ENCODE measurements at regions not wholly inside any gene's neighbourhood (a gene's known extent, or its start where the extent isn't known, plus 50 kb on each side); places are given as distances from the start of the nearest gene placed in this dataset.

DNA sequence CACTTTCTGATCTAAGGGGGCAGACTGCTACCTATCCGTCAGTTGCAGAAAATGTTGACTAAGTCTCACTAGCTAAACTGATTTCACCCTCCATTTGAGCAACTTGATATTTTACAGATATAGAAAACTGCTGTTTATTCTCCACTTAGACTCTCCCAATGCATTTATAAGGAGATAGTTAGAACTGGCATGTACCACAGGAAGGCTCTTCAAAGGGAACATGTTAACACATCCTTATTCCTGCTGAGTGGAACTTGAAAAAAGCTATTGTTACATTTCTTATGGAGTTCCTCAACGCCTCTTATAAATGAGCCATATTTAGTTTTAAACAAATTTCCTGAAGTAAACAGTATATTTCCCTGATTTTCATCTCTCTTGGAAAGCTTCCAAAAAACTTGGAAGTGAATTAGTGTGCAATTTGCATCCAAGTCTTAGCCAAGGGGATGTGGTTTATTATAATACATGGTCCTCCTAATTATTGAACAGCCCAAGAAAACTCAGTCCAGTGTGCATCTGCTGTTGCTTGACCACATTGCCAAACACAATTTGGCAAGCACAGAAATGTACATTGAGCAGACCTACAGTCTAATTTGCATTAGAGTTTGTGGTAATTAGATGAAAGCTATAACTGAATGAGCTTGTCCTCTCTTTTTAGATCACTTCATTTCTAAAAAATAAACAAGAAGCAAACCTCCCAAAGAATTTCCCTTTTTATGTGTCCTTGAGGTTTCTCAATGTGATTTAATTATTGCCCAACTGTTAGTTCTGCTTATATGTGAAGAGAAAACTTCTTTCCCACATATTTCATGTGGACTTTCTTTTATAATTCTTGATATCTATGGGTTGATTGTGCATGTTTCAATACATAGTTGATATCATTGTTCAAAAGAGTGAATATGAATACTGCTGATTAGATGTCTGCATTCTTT is 72.6 kb upstream of the DPH6 start:
- Histone ChIP-seq H3K36me3 (ENCODE audit: control insufficient read depth, insufficient read depth, low read length) (no peaks in the 10 kb centered on the region), H3K4me1 (ENCODE audit: control insufficient read depth, insufficient read depth, low read length, poor library complexity, severe bottlenecking) (no peaks in the 10 kb centered on the region), H3K27ac (ENCODE audit: insufficient read depth, low read length, poor library complexity, severe bottlenecking) (no peak overlapping the region), H3K4me3 (ENCODE audit: low read depth, low read length) (no peak overlapping the region), H3K27me3 (ENCODE audit: control insufficient read depth, insufficient read depth, low read length) (peaks cover 1% of the 10 kb centered on the region), H3K9me3 (ENCODE audit: control insufficient read depth in 2 of 2, low read length in 2 of 2) (peaks cover 0 to 1% of the 10 kb centered on the region in 2 experiments)
- Mint-ChIP-seq H3K4me1 (no peaks in the 10 kb centered on the region), H3K27ac (no peak overlapping the region), H3K36me3 (no peaks in the 10 kb centered on the region), H3K27me3 (peaks cover 3% of the 10 kb centered on the region), H3K9me3 (peaks cover 0 to 4% (median 0%) of the 10 kb centered on the region in 7 donors), H3K4me3 (no peak overlapping the region)
- DNase-seq (no peak), ATAC-seq (ENCODE audit: low read depth in 2 of 2) (no peak)

DNA sequence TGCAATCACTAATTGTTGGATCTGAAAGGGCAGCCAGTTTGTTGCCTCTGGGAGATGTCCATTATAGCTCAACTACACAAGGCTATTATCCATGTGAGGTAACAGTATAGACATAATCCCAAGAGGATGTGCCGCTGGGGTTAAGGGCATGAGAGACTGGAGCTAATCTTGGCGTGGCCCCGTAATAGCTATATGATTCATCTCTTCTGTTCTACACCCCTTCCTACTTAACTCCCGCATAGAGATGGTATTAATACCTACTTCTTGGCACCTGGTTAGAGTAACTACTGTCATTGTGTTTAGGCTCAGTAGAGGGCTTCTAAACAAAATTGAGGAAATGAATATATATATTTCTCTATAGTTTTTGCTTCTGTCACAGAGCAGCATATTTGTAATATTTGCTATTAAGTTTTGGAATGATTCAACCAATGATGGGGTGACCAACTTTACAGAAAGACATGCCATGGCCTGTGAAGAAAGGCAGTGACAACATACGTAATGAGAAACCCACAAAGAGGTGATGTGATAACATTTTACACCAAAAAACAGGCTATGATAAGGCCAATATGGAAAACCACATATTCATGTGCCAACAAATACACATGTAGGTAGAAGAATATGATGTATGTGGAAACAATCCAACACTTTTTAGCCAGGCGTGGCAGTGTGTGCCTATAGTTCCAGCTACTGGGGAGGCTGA is 76.8 kb upstream of the DPH6 start:
- H3K4me3 Mint-ChIP-seq = no peak overlapping the region
- no peak for DNase-seq
- no peaks in the 10 kb centered on the region for H3K4me1 ChIP-seq (ENCODE audit: control insufficient read depth, insufficient read depth, low read length, poor library complexity, severe bottlenecking)
- H3K27me3 Mint-ChIP-seq = peaks cover 4% of the 10 kb centered on the region
- H3K9me3 Mint-ChIP-seq = peaks cover 0 to 3% (median 0%) of the 10 kb centered on the region in 7 donors
- no peak overlapping the region for H3K27ac Mint-ChIP-seq
- no peaks in the 10 kb centered on the region for H3K36me3 ChIP-seq (ENCODE audit: control insufficient read depth, insufficient read depth, low read length)
- H3K4me1 Mint-ChIP-seq = no peaks in the 10 kb centered on the region
- no peak overlapping the region for H3K4me3 ChIP-seq (ENCODE audit: low read depth, low read length)
- ATAC-seq (ENCODE audit: low read depth in 2 of 2) = no peak
- H3K9me3 ChIP-seq (ENCODE audit: control insufficient read depth in 2 of 2, low read length in 2 of 2) = no peaks in the 10 kb centered on the region
- no peaks in the 10 kb centered on the region for H3K36me3 Mint-ChIP-seq
- no peak overlapping the region for H3K27ac ChIP-seq (ENCODE audit: insufficient read depth, low read length, poor library complexity, severe bottlenecking)
- H3K27me3 ChIP-seq (ENCODE audit: control insufficient read depth, insufficient read depth, low read length) = peaks cover 1% of the 10 kb centered on the region

DNA sequence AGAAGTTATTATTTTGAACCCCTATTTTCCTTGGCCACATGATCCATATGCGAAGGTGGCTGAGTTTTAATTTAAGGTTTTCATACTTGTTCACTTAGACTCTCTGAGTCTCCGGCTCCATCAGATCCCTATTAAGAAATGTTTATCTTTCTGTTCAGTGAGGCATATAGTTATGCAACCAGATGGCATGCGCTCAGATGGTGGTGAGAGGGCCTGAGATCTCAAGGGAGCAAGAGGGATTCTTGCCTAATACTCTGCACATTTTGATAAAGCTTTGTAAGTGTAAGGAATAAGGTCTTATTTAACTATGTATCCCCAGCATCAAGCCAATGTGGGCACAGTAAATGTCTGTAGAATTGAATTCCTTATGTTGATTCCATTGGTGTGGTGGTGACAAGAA is 78.9 kb upstream of the DPH6 start:
- no peak for DNase-seq
- H3K27ac Mint-ChIP-seq = no peak overlapping the region
- H3K4me1 ChIP-seq (ENCODE audit: control insufficient read depth, insufficient read depth, low read length, poor library complexity, severe bottlenecking) = no peaks in the 10 kb centered on the region
- no peak overlapping the region for H3K4me3 Mint-ChIP-seq
- H3K9me3 Mint-ChIP-seq = peaks cover 0 to 3% (median 0%) of the 10 kb centered on the region in 7 donors
- H3K27ac ChIP-seq (ENCODE audit: insufficient read depth, low read length, poor library complexity, severe bottlenecking) = no peak overlapping the region
- no peaks in the 10 kb centered on the region for H3K36me3 ChIP-seq (ENCODE audit: control insufficient read depth, insufficient read depth, low read length)
- no peaks in the 10 kb centered on the region for H3K4me1 Mint-ChIP-seq
- H3K4me3 ChIP-seq (ENCODE audit: low read depth, low read length) = no peak overlapping the region
- no peaks in the 10 kb centered on the region for H3K36me3 Mint-ChIP-seq
- peaks cover 1% of the 10 kb centered on the region for H3K27me3 ChIP-seq (ENCODE audit: control insufficient read depth, insufficient read depth, low read length)
- peaks cover 4% of the 10 kb centered on the region for H3K27me3 Mint-ChIP-seq
- no peaks in the 10 kb centered on the region for H3K9me3 ChIP-seq (ENCODE audit: control insufficient read depth in 2 of 2, low read length in 2 of 2)
- no peak for ATAC-seq (ENCODE audit: low read depth in 2 of 2)

DNA sequence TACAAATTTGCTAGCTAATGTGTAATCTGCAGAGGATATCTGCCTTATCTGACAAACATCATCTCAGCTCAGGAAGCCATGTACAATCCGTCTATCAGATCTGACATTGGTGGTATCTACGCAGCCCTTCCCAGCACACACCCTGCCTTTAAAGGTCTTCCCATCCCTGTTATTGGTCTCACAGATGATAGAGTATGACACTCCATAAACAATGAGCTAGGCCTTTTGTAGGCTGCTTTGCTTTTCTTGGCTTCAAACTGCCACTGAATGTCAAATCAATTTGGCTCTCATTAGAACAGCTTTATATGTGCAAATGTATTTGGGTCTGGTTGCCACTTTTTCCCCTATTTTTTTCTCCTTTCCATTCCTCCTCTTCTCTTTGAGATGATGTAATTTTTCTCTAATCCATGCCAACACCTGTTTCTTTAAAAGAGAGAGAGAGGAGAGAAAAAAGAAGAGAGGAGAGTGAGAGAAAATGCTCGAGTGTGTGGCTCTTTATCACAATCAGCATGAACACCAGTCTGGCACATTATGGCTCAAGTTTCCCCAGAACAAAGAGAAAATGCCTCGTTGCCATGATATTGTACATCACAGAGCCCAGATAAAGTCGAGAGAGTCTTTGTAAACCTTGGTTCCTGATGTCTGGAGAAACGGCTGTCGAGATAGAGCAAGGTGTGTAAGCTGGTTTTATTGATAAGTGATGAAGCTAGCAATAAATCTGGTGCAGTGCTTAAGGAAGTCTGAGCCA is 80.8 kb upstream of the DPH6 start:
- H3K9me3 Mint-ChIP-seq = peaks cover 0 to 4% (median 0%) of the 10 kb centered on the region in 7 donors
- no peak overlapping the region for H3K4me3 Mint-ChIP-seq
- H3K4me1 Mint-ChIP-seq = no peaks in the 10 kb centered on the region
- H3K27me3 ChIP-seq (ENCODE audit: control insufficient read depth, insufficient read depth, low read length) = peaks cover 1% of the 10 kb centered on the region
- H3K27ac Mint-ChIP-seq = no peak overlapping the region
- H3K36me3 Mint-ChIP-seq = no peaks in the 10 kb centered on the region
- no peak overlapping the region for H3K4me3 ChIP-seq (ENCODE audit: low read depth, low read length)
- no peak for DNase-seq
- H3K4me1 ChIP-seq (ENCODE audit: control insufficient read depth, insufficient read depth, low read length, poor library complexity, severe bottlenecking) = no peaks in the 10 kb centered on the region
- H3K27me3 Mint-ChIP-seq = peaks cover 10% of the 10 kb centered on the region
- no peaks in the 10 kb centered on the region for H3K36me3 ChIP-seq (ENCODE audit: control insufficient read depth, insufficient read depth, low read length)
- ATAC-seq (ENCODE audit: low read depth in 2 of 2) = no peak
- no peaks in the 10 kb centered on the region for H3K9me3 ChIP-seq (ENCODE audit: control insufficient read depth in 2 of 2, low read length in 2 of 2)
- no peak overlapping the region for H3K27ac ChIP-seq (ENCODE audit: insufficient read depth, low read length, poor library complexity, severe bottlenecking)

DNA sequence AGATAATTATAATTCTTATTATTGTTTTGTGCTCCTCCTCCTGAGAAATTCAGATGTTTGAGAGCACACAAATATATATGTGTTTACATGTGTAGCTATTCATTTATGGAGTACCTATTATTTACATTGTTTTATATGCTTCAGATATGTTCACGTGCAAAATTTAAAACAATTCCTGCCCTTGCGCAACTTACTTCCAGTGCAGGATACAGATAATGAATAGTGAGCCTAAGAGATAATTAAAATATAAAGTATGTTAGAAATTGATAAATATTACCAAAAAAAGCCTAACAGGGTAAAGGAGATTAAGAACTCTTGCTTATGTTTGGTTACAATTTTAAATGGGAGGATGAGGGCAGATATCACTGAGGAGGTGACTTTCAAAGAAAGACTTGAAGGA is 81.7 kb upstream of the DPH6 start:
- no peak overlapping the region for H3K27ac ChIP-seq (ENCODE audit: insufficient read depth, low read length, poor library complexity, severe bottlenecking)
- no peak for DNase-seq
- Mint-ChIP-seq H3K9me3 (peaks cover 0 to 7% (median 0%) of the 10 kb centered on the region in 7 donors), H3K4me1 (no peaks in the 10 kb centered on the region), H3K27ac (no peak overlapping the region), H3K36me3 (no peaks in the 10 kb centered on the region), H3K4me3 (no peak overlapping the region), H3K27me3 (peaks cover 10% of the 10 kb centered on the region)
- no peaks in the 10 kb centered on the region for H3K4me1 ChIP-seq (ENCODE audit: control insufficient read depth, insufficient read depth, low read length, poor library complexity, severe bottlenecking)
- H3K27me3 ChIP-seq (ENCODE audit: control insufficient read depth, insufficient read depth, low read length) = peaks cover 1% of the 10 kb centered on the region
- H3K4me3 ChIP-seq (ENCODE audit: low read depth, low read length) = no peak overlapping the region
- H3K36me3 ChIP-seq (ENCODE audit: control insufficient read depth, insufficient read depth, low read length) = no peaks in the 10 kb centered on the region
- H3K9me3 ChIP-seq (ENCODE audit: control insufficient read depth in 2 of 2, low read length in 2 of 2) = no peaks in the 10 kb centered on the region
- ATAC-seq (ENCODE audit: low read depth in 2 of 2) = no peak

DNA sequence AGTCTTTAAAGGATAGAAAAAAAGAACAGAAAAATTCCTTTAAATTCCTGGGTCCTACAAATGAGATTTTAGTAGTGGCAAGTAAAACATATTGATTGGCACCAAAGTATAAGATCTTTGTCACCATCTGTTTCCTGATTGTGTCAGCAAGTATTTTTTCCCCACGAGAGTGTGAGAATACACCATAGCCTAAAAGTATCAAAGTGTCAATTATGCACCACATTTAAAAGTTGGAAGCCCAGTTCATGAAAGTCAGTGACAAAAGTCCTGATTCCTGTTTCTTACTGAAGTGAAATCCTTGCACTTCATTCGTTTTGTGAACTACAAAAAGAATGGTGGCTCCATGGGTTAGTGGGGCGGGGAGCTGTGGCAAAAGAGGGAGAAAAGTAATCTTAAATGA is 83.8 kb upstream of the DPH6 start:
- Histone ChIP-seq H3K27me3 (ENCODE audit: control insufficient read depth, insufficient read depth, low read length) (no peaks in the 10 kb centered on the region), H3K36me3 (ENCODE audit: control insufficient read depth, insufficient read depth, low read length) (no peaks in the 10 kb centered on the region), H3K27ac (ENCODE audit: insufficient read depth, low read length, poor library complexity, severe bottlenecking) (no peak overlapping the region), H3K4me1 (ENCODE audit: control insufficient read depth, insufficient read depth, low read length, poor library complexity, severe bottlenecking) (no peaks in the 10 kb centered on the region), H3K9me3 (ENCODE audit: control insufficient read depth in 2 of 2, low read length in 2 of 2) (no peaks in the 10 kb centered on the region), H3K4me3 (ENCODE audit: low read depth, low read length) (no peak overlapping the region)
- H3K4me3 Mint-ChIP-seq = no peak overlapping the region
- H3K36me3 Mint-ChIP-seq = no peaks in the 10 kb centered on the region
- H3K4me1 Mint-ChIP-seq = no peaks in the 10 kb centered on the region
- peaks cover 10% of the 10 kb centered on the region for H3K27me3 Mint-ChIP-seq
- ATAC-seq (ENCODE audit: low read depth in 2 of 2) (no peak), DNase-seq (no peak)
- H3K9me3 Mint-ChIP-seq = peaks cover 0 to 8% (median 0%) of the 10 kb centered on the region in 7 donors
- no peak overlapping the region for H3K27ac Mint-ChIP-seq

DNA sequence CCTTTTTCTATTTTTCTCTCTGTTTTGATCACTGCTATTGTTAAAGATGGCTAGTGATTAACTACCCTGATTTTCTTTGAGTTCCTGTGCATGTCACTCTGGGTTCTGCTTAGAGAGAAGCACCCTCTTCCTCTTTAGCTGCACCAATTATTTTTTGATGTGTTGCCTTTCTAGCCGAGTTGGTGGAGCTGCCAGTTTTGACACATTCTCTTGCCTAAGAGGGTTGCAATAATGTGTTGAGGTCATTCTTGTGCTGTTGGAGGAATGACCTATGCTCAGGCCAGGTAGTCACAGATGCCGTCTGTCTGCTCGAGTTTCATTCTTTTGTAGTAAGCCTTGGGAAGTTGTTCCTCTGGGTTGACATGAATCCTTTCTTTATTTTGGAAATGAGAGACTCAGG is 84.6 kb upstream of the DPH6 start:
- Mint-ChIP-seq H3K27me3 (peaks cover 10% of the 10 kb centered on the region), H3K4me3 (no peak overlapping the region), H3K36me3 (no peaks in the 10 kb centered on the region), H3K9me3 (peaks cover 0 to 6% (median 0%) of the 10 kb centered on the region in 7 donors), H3K4me1 (no peaks in the 10 kb centered on the region), H3K27ac (no peak overlapping the region)
- Histone ChIP-seq H3K27me3 (ENCODE audit: control insufficient read depth, insufficient read depth, low read length) (no peaks in the 10 kb centered on the region), H3K4me3 (ENCODE audit: low read depth, low read length) (no peak overlapping the region), H3K36me3 (ENCODE audit: control insufficient read depth, insufficient read depth, low read length) (no peaks in the 10 kb centered on the region), H3K27ac (ENCODE audit: insufficient read depth, low read length, poor library complexity, severe bottlenecking) (no peak overlapping the region), H3K9me3 (ENCODE audit: control insufficient read depth in 2 of 2, low read length in 2 of 2) (no peaks in the 10 kb centered on the region), H3K4me1 (ENCODE audit: control insufficient read depth, insufficient read depth, low read length, poor library complexity, severe bottlenecking) (no peaks in the 10 kb centered on the region)
- DNase-seq (no peak), ATAC-seq (ENCODE audit: low read depth in 2 of 2) (no peak)

Data from CD4-positive, CD25-positive, alpha-beta regulatory T cell (primary cell).